ENCODE measurements at regions not wholly inside any gene's neighbourhood (a gene's known extent, or its start where the extent isn't known, plus 50 kb on each side); places are given as distances from the start of the nearest gene placed in this dataset.

DNA sequence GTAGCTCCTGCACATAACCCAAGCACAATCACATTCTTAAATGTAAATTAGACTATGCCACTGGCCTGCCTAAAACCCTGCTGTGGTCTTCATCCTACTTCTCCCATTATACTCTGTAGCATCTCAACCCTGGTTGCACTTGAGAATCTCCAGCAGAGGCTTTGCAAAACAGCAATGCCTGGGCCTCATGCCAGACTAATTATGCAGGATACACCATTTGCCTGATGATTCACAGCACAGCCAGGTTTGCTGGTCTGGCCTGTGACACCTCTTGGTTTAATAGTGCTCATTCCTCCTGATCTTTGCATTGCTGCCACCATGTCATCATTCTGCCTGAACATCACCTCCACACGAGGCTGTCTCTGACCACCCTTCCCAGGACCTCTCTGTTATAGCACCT is 491.9 kb upstream of the TOM1L1 start:
- TF ChIP-seq, protein P1, sequence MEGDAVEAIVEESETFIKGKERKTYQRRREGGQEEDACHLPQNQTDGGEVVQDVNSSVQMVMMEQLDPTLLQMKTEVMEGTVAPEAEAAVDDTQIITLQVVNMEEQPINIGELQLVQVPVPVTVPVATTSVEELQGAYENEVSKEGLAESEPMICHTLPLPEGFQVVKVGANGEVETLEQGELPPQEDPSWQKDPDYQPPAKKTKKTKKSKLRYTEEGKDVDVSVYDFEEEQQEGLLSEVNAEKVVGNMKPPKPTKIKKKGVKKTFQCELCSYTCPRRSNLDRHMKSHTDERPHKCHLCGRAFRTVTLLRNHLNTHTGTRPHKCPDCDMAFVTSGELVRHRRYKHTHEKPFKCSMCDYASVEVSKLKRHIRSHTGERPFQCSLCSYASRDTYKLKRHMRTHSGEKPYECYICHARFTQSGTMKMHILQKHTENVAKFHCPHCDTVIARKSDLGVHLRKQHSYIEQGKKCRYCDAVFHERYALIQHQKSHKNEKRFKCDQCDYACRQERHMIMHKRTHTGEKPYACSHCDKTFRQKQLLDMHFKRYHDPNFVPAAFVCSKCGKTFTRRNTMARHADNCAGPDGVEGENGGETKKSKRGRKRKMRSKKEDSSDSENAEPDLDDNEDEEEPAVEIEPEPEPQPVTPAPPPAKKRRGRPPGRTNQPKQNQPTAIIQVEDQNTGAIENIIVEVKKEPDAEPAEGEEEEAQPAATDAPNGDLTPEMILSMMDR (IDR thresholded peaks at IDR 0.05 in 2 of 3, conservative IDR thresholded peaks at IDR 0.05 in 1 of 3; ENCODE audit: borderline replicate concordance in 1 of 3, insufficient read depth in 1 of 3, low read depth in 2 of 3, low read length in 2 of 3), result no peak
- TF ChIP-seq POLR2AphosphoS5 (IDR thresholded peaks at IDR 0.05; ENCODE audit: low read depth, low read length) (no peak), POLR2A (IDR thresholded peaks at IDR 0.05; ENCODE audit: borderline replicate concordance, extremely low read depth, insufficient read depth, insufficient read length) (no peak), RAD21 (IDR thresholded peaks at IDR 0.05; ENCODE audit: low read depth) (no peak)
